NCI-H345 (cell line): ENCODE measurements at regions not wholly inside any gene's neighbourhood (a gene's known extent, or its start where the extent isn't known, plus 50 kb on each side); places are given as distances from the start of the nearest gene placed in this dataset.
A peak's percentile ranks its signal among the peaks of the same experiment; 100 is the strongest.
"Not testable (repeated sequence)": the region's sequence is repeated elsewhere in the genome, so short reads cannot be mapped to it uniquely, and the experiment has no call there.

Experiments used
- DNase-seq: peaks from one replicate; lab custom pipeline; 2025; lab: John Stamatoyannopoulos, UW

- DNase-seq: no peak
These were observed 272.2 kb upstream of the PRDM9 start for GRCh38 chr5:23235246-23235645.

- DNase-seq: no peak
These were observed 273.2 kb upstream of the PRDM9 start for GRCh38 chr5:23234197-23234596.

DNA sequence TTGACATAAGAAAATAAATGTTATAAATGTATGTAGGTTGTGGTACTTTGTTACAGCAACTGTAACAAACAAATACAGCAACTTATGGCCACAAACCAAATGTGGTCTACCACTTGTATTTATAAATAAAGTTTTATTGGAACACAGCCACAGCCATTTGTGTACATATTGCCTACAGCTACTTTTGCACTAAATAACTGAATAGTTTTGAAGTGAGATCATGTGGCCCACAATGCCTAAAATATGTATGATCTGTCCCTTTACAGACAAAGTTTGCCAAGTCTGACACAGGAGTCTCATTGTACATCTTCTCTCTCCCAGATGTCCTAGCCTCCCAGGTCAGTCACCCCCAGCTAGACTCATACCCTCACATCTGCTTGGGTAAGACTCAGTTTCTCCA is 283.6 kb upstream of the PRDM9 start:
- no peak for DNase-seq

GRCh38 chr5:23221831-23222230 is 285.6 kb upstream of the PRDM9 start:
- no peak for DNase-seq

- no peak for DNase-seq
These were observed 290.2 kb upstream of the PRDM9 start for GRCh38 chr5:23217159-23217558.

- no peak for DNase-seq
These were observed 291.1 kb upstream of the PRDM9 start for GRCh38 chr5:23216345-23216744.

GRCh38 chr5:23208959-23209431 is 298.4 kb upstream of the PRDM9 start:
- DNase-seq: no peak

DNA sequence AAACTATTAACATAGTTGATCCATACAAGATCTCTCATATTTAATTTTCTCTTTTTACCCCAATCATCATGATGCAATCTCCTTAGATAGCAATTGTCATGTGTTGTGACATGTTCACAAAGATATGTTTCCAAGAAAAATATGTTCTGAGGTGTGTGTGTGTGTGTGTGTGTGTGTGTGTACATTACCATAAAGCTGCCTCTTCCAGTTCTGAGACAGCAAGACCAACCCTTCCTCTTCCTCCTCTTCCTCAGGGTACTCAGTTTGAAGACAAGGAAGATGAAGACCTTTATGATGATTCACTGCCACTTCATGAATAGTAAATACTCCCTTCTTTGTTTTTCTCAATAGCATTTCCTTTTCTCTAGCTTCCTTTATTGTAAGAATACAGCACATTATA is 303.3 kb upstream of the PRDM9 start:
- no peak for DNase-seq

GRCh38 chr5:23169660-23170416 is 316.7 kb upstream of the CDH12 start:
- DNase-seq: no peak

DNA sequence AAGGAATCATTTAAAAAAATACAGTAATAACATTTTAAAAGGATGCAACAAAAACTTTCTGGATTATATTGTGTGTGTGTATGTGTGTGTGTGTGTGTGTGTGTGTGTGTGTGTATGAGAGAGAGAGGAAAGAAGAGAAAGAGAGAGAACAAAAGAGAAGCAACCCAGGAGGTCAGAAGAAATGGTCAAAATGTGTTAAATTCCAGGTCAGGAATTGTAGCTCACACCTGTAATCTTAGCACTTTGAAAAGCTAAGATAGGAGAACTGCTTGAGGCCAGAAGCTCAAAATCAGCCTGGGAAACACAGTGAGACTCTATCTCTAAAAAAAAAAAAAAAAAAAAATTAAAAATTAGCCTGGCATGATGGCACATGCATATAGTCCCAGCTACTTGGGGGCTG is 311.8 kb upstream of the CDH12 start:
- no peak for DNase-seq

- DNase-seq: no peak
These were observed 305.0 kb upstream of the CDH12 start for GRCh38 chr5:23158179-23158578.

DNA sequence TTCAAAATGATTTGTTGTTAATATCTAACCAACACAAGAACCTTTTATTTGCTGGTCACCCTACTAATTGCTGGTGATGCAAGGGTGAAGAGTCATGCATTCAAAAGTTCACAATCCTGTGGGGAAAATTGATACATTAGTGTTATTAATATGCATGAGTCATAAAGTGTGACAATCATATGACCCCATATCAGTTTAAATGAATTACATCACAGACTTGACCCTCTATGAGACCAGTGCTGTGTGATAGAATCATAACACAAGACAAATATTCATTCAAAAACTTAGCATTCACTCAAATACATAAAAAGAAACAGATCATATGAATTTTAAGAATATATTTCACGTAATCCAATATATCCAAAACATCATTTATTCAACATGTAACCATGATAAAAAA is 304.6 kb upstream of the CDH12 start:
- DNase-seq: no peak

- DNase-seq: no peak
These were observed 304.0 kb upstream of the CDH12 start for GRCh38 chr5:23157169-23157568.

GRCh38 chr5:23147625-23148024 is 294.5 kb upstream of the CDH12 start:
- no peak for DNase-seq

GRCh38 chr5:23146183-23146582 is 293.0 kb upstream of the CDH12 start:
- no peak for DNase-seq

DNA sequence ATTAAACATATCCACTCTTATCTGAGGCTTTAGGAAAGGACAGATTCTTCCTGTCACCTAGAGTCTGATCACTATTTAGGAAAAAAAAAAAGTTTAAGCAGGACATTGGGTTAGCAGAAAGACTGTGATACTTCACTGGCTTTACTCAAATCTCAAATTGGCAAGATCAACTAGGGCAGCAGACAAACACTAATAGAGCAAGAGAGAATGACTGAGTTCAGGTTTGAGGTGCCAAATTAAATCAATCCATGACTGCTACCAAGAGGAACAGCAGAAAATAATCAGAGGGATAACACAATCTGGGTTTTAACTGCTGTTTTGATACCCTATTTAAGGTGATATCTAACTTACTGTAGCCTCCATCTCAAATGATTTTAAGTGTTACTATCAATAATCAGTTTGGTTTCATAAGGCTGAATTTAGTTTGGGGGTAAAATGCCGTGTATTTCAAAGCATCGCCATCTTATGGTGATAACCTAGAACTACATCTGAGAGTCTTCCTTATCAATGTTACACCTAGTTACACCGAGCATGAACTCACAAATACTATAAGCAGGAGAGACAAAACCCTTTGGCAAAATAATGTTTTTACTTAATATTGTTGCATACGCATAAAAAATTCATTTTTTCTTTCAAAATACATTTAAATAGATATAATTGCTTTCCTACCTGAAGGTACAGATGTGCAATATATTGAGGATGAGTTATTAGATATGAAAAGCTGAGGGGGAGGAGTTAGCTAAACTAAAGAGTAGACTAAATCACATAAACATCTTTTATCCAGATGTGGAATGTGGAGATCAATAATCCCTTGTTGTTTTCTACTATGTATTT is 286.4 kb upstream of the CDH12 start:
- peak; percentile 46 for DNase-seq

GRCh38 chr5:23136958-23137357 is 283.8 kb upstream of the CDH12 start:
- DNase-seq: no peak

- DNase-seq: no peak
These were observed 279.1 kb upstream of the CDH12 start for GRCh38 chr5:23132231-23132630.

DNA sequence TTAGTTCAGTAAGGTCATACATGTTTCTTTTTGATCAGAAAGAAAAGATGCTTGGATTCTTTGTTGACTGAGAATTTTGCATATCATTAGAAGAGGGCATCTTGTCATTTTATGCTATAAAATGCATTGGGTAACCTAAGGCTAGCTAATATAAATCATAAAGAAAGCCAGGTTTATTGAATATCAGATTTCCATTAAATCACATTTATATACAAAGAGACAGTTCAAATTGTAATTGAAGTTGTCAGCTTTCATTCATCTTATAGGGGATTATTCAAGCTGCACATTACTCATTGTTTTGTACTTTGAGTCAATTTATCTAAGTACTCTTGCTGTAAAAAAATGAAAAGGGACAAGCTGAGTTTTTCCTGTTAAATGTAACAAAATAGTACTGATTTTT is 259.1 kb upstream of the CDH12 start:
- no peak for DNase-seq

- no peak for DNase-seq
These were observed 251.9 kb upstream of the CDH12 start for GRCh38 chr5:23105021-23105420.

GRCh38 chr5:23103566-23103965 is 250.4 kb upstream of the CDH12 start:
- no peak for DNase-seq

DNA sequence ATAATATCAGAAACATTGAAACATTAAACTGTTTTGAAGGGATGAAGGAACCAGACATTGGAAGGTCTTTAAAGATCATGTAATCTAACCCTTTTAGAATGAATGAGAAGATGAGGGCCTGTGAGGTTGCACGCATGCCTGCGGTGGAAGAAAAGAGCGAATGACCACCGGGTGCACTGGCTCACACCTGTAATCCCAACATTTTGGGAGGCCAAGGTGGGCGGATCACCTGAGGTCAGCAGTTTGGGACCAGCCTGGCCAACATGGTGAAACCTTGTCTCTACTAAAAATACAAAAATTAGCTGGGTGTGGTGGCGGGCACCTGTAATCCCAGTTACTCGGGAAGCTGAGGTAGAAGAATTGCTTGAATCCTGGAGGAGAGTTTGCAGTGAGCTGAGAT is 242.3 kb upstream of the CDH12 start:
- DNase-seq: not testable (repeated sequence)

- DNase-seq: no peak
These were observed 236.1 kb upstream of the CDH12 start for GRCh38 chr5:23089286-23089685.
